Daoy (cell line): ENCODE measurements at regions not wholly inside any gene's neighbourhood (a gene's known extent, or its start where the extent isn't known, plus 50 kb on each side); places are given as distances from the start of the nearest gene placed in this dataset.
A peak's percentile ranks its signal among the peaks of the same experiment; 100 is the strongest.
"Not testable (repeated sequence)": the region's sequence is repeated elsewhere in the genome, so short reads cannot be mapped to it uniquely, and the experiment has no call there.

Experiments used
- DNase-seq: peaks from one replicate; pipeline ENCODE4 v3.0.0-alpha.2; 2015; ENCODE audit warnings: low read depth

GRCh38 chr7:124247691-124248090 lies 214.8 kb upstream of the TMEM229A start:
- no peak for DNase-seq

GRCh38 chr7:124246262-124246863 lies 213.5 kb upstream of the TMEM229A start:
- no peak for DNase-seq

- DNase-seq, result not testable (repeated sequence)
Observed at GRCh38 chr7:124244469-124244868, 211.6 kb upstream of the TMEM229A start.

- no peak for DNase-seq
Observed at GRCh38 chr7:124219681-124220080, 186.8 kb upstream of the TMEM229A start.

- no peak for DNase-seq
Observed at GRCh38 chr7:124208642-124209041, 175.8 kb upstream of the TMEM229A start.

- DNase-seq, result no peak
Observed at GRCh38 chr7:124208173-124208572, 175.3 kb upstream of the TMEM229A start.

GRCh38 chr7:124205526-124205925 lies 172.7 kb upstream of the TMEM229A start:
- no peak for DNase-seq

GRCh38 chr7:124202546-124202945 lies 169.7 kb upstream of the TMEM229A start:
- no peak for DNase-seq

GRCh38 chr7:124201768-124202349 lies 169.0 kb upstream of the TMEM229A start:
- DNase-seq, result peak; percentile 31

GRCh38 chr7:124196519-124196918 lies 163.7 kb upstream of the TMEM229A start:
- no peak for DNase-seq

GRCh38 chr7:124192885-124193284 lies 160.0 kb upstream of the TMEM229A start:
- DNase-seq, result no peak

- DNase-seq, result no peak
Observed at GRCh38 chr7:124191713-124192112, 158.8 kb upstream of the TMEM229A start.

GRCh38 chr7:124191030-124191429 lies 158.2 kb upstream of the TMEM229A start:
- DNase-seq, result no peak

- no peak for DNase-seq
Observed at GRCh38 chr7:124188576-124188975, 155.7 kb upstream of the TMEM229A start.

- no peak for DNase-seq
Observed at GRCh38 chr7:124187962-124188361, 155.1 kb upstream of the TMEM229A start.

- DNase-seq, result no peak
Observed at GRCh38 chr7:124183649-124184048, 150.8 kb upstream of the TMEM229A start.

GRCh38 chr7:124179641-124180040 lies 146.8 kb upstream of the TMEM229A start:
- DNase-seq, result no peak

GRCh38 chr7:124177891-124178290 lies 145.0 kb upstream of the TMEM229A start:
- DNase-seq, result no peak

GRCh38 chr7:124171812-124172211 lies 138.9 kb upstream of the TMEM229A start:
- DNase-seq, result not testable (repeated sequence)

- peak; percentile 11 for DNase-seq
Observed at GRCh38 chr7:124171068-124171467, 138.2 kb upstream of the TMEM229A start.

- no peak for DNase-seq
Observed at GRCh38 chr7:124168616-124169015, 135.7 kb upstream of the TMEM229A start.

- DNase-seq, result peak; percentile 67
Observed at GRCh38 chr7:124162667-124163066, 129.8 kb upstream of the TMEM229A start.

GRCh38 chr7:124155432-124156022 lies 122.7 kb upstream of the TMEM229A start:
- no peak for DNase-seq
